ENCODE measurements at regions not wholly inside any gene's neighbourhood (a gene's known extent, or its start where the extent isn't known, plus 50 kb on each side); places are given as distances from the start of the nearest gene placed in this dataset.

DNA sequence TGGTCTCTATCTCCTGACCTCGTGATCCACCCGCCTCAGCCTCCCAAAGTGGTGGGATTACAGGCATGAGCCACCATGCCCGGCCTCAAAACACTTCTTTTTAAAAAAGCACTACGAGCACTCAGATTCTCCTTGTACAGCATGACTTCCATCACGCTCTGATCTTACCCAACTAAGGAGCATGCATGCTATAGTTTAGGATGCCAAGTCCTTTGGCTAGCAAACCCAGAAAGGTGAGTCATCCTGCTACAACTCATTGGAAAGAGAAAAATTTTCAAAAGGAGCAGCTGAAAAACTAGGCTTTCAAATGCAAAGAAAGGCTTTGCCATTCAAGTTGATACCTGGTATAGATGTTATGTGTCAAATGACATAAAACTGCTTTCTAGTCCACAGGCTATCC is 70.3 kb upstream of the PRICKLE2 start:
- peak; percentile 91 for DNase-seq (ENCODE audit: low read depth)
- H3K4me3 ChIP-seq (replicated peaks; ENCODE audit: low read depth, low read length), result no peak overlapping the region
- TF ChIP-seq CTCF (IDR thresholded peaks at IDR 0.05; ENCODE audit: low read length, missing control alignments), result no peak

- TF ChIP-seq CTCF (IDR thresholded peaks at IDR 0.05; ENCODE audit: low read length, missing control alignments), result no peak
- DNase-seq (ENCODE audit: low read depth), result no peak
- H3K4me3 ChIP-seq (replicated peaks; ENCODE audit: low read depth, low read length), result no peak overlapping the region
Measured at GRCh38 chr3:64294771-64295170, 69.5 kb upstream of the PRICKLE2 start.

DNA sequence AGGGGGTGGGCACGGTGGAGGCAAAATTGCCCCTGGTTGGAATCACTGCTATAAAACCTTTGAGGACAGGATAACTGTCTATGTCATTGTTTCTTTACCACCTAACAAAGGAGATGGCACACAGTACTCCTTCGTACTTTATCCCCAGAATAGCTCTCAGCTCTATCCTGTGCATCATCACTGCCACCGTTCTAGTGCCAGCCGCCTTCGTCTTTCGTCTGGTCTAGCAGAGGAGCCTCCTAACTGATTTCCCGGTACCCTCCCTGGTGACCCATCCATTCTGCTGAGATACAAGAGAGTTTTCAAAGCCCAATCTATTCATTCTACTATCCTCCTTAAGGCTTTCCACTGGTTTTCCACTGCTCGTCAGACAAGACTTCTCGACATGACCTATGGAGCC is 67.9 kb upstream of the PRICKLE2 start:
- TF ChIP-seq CTCF (IDR thresholded peaks at IDR 0.05; ENCODE audit: low read length, missing control alignments), result no peak
- DNase-seq (ENCODE audit: low read depth), result no peak
- H3K4me3 ChIP-seq (replicated peaks; ENCODE audit: low read depth, low read length), result no peak overlapping the region

DNA sequence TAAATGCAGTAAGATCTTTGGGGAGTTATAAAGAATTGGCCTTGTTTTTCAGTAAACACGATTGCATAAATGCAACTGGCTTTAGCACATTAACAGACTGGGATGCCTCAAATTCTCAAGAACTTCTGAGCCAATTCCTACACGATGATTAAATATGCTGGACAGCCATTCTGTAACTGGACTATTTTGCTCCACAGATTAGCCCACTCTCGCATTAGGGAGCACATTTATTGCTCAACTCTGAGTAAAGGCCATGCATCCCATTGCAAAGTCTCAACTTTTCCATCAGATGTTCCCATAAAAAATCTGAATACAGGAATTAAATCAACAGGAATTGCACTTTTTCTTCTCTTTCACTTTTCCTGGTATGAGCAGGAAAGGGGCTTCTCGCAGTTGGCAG is 66.7 kb upstream of the PRICKLE2 start:
- TF ChIP-seq CTCF (IDR thresholded peaks at IDR 0.05; ENCODE audit: low read length, missing control alignments), result no peak

GRCh38 chr3:64291345-64291744 is 66.1 kb upstream of the PRICKLE2 start:
- peak; percentile 94 for DNase-seq (ENCODE audit: low read depth)
- no peak for TF ChIP-seq CTCF (IDR thresholded peaks at IDR 0.05; ENCODE audit: low read length, missing control alignments)

More for the DNA sequence above, 66.7 kb upstream of the PRICKLE2 start:
- H3K4me3 ChIP-seq (replicated peaks; ENCODE audit: low read depth, low read length), result no peak overlapping the region
- DNase-seq (ENCODE audit: low read depth), result peak; percentile 88

GRCh38 chr3:64290864-64291263 is 65.6 kb upstream of the PRICKLE2 start:
- TF ChIP-seq CTCF (IDR thresholded peaks at IDR 0.05; ENCODE audit: low read length, missing control alignments), result no peak
- DNase-seq (ENCODE audit: low read depth), result no peak
- no peak overlapping the region for H3K4me3 ChIP-seq (replicated peaks; ENCODE audit: low read depth, low read length)

More at GRCh38 chr3:64291345-64291744, 66.1 kb upstream of the PRICKLE2 start:
- H3K4me3 ChIP-seq (replicated peaks; ENCODE audit: low read depth, low read length), result no peak overlapping the region

DNA sequence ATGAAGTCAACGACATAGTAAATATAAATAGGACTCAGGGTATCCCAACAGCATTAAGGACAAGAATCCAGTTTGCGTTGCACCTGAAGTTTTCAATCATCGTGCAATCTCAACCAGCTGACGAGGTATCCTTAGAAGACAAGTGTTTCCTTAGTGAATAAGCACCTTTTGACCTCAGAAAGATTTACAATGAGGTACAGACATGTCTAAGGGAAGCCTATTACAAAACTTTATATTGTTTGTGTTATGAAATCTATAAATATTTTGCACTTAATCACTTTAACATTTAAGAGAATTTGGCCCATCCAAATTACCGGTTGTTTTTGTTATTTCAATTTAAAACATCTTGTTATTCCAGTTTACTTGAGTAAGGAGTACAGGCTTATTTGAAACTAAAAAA is 64.9 kb upstream of the PRICKLE2 start:
- DNase-seq (ENCODE audit: low read depth), result no peak
- no peak for TF ChIP-seq CTCF (IDR thresholded peaks at IDR 0.05; ENCODE audit: low read length, missing control alignments)
- H3K4me3 ChIP-seq (replicated peaks; ENCODE audit: low read depth, low read length), result no peak overlapping the region
